ENCODE measurements at regions not wholly inside any gene's neighbourhood (a gene's known extent, or its start where the extent isn't known, plus 50 kb on each side); places are given as distances from the start of the nearest gene placed in this dataset.

DNA sequence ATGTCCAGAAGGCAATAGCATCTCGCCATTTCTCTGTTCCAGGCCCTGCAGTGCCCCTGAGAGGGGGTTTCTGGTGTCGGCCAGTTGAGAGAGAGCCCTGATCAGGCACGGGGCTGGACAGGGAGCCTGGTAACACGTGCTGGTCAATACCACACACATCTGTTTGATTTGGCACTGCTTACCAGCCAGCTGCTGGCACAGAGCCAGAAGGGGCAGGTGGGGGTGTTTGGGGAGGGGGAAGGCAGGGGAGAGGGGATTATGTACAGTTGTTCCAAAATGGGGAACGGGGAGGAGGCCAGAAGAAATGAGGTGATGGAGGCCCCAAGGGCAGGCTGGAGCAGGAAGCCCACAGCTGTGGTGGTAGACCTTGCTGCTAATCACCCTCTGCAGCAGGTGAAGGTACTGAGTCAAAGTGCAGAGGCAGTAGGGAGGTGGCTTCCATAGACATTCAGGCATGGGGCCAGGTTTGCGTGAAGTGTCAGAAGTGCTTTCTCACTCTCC is 153.5 kb upstream of the LPP start:
- TF ChIP-seq, protein P1, sequence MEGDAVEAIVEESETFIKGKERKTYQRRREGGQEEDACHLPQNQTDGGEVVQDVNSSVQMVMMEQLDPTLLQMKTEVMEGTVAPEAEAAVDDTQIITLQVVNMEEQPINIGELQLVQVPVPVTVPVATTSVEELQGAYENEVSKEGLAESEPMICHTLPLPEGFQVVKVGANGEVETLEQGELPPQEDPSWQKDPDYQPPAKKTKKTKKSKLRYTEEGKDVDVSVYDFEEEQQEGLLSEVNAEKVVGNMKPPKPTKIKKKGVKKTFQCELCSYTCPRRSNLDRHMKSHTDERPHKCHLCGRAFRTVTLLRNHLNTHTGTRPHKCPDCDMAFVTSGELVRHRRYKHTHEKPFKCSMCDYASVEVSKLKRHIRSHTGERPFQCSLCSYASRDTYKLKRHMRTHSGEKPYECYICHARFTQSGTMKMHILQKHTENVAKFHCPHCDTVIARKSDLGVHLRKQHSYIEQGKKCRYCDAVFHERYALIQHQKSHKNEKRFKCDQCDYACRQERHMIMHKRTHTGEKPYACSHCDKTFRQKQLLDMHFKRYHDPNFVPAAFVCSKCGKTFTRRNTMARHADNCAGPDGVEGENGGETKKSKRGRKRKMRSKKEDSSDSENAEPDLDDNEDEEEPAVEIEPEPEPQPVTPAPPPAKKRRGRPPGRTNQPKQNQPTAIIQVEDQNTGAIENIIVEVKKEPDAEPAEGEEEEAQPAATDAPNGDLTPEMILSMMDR (IDR thresholded peaks at IDR 0.05; ENCODE audit: low read depth, low read length, poor library complexity, severe bottlenecking) = peak; percentile 29
- no peak for TF ChIP-seq EZH2phosphoT487 (IDR thresholded peaks at IDR 0.05; ENCODE audit: borderline replicate concordance, low read length)
